Mesothelial cell of epicardium (in vitro differentiated cells): ENCODE measurements at regions not wholly inside any gene's neighbourhood (a gene's known extent, or its start where the extent isn't known, plus 50 kb on each side); places are given as distances from the start of the nearest gene placed in this dataset.

Source experiments
- DNase-seq, 2 experiments: peaks; one replicate each; pipeline ENCODE4 v3.0.0; 2021; ENCODE audit warnings: low spot score in 2 of 2; ENCODE audit not compliant: unreplicated experiment in 2 of 2
- H3K27ac Mint-ChIP-seq: 2 replicates; pipeline ENCODE4 v1.8.0; 2021; ENCODE audit warnings: mixed read lengths
- H3K27me3 Mint-ChIP-seq: 2 replicates; pipeline ENCODE4 v1.8.0; 2021; ENCODE audit warnings: low read depth, mixed read lengths
- H3K36me3 Mint-ChIP-seq: 2 replicates; pipeline ENCODE4 v1.8.0; 2021; ENCODE audit warnings: mixed read lengths
- H3K4me1 Mint-ChIP-seq: 2 replicates; pipeline ENCODE4 v1.8.0; 2021; ENCODE audit warnings: mixed read lengths
- H3K4me3 Mint-ChIP-seq: 2 replicates; pipeline ENCODE4 v1.8.0; 2021; ENCODE audit warnings: mild to moderate bottlenecking, moderate library complexity, mixed read lengths
- H3K9me3 Mint-ChIP-seq: 2 replicates; pipeline ENCODE4 v1.8.0; 2021; ENCODE audit warnings: mixed read lengths
- CTCF ChIP-seq: fragments of 200-600 bp; sonication (generic); IDR thresholded peaks from one replicate; pipeline ENCODE4 v1.5.0; 2021; ENCODE audit warnings: antibody characterized with exemption; ENCODE audit not compliant: unreplicated experiment

GRCh38 chr1:8239306-8240023, 78.4 kb upstream of the SLC45A1 start:
- Mint-ChIP-seq H3K4me1 (peaks cover 25% of the 10 kb centered on the region), H3K27ac (peak overlapping the region; percentile 88), H3K9me3 (peaks cover 6% of the 10 kb centered on the region), H3K36me3 (no peaks in the 10 kb centered on the region), H3K27me3 (no peaks in the 10 kb centered on the region), H3K4me3 (no peak overlapping the region)
- no peak for TF ChIP-seq CTCF
- peak in 1 of 2 experiments; percentile 45 for DNase-seq

GRCh38 chr1:8239039-8239305, 78.9 kb upstream of the SLC45A1 start:
- peak overlapping the region; percentile 88 for H3K27ac Mint-ChIP-seq
- H3K27me3 Mint-ChIP-seq = no peaks in the 10 kb centered on the region
- peaks cover 6% of the 10 kb centered on the region for H3K9me3 Mint-ChIP-seq
- H3K4me3 Mint-ChIP-seq = no peak overlapping the region
- no peak for DNase-seq
- no peaks in the 10 kb centered on the region for H3K36me3 Mint-ChIP-seq
- H3K4me1 Mint-ChIP-seq = peaks cover 25% of the 10 kb centered on the region
- no peak for TF ChIP-seq CTCF

- H3K4me3 Mint-ChIP-seq = no peak overlapping the region
- no peaks in the 10 kb centered on the region for H3K36me3 Mint-ChIP-seq
- no peak for TF ChIP-seq CTCF
- peak overlapping the region; percentile 88 for H3K27ac Mint-ChIP-seq
- DNase-seq = no peak
- peaks cover 25% of the 10 kb centered on the region for H3K4me1 Mint-ChIP-seq
- peaks cover 6% of the 10 kb centered on the region for H3K9me3 Mint-ChIP-seq
- H3K27me3 Mint-ChIP-seq = no peaks in the 10 kb centered on the region
Measured at GRCh38 chr1:8238141-8239038, 79.5 kb upstream of the SLC45A1 start.

- Mint-ChIP-seq H3K4me3 (peak overlapping the region; percentile 10), H3K9me3 (peaks cover 17% of the 10 kb centered on the region), H3K27ac (peak overlapping the region; percentile 79), H3K27me3 (no peaks in the 10 kb centered on the region), H3K4me1 (peaks cover 27% of the 10 kb centered on the region), H3K36me3 (no peaks in the 10 kb centered on the region)
- no peak for TF ChIP-seq CTCF
- no peak for DNase-seq
Measured at GRCh38 chr1:8232036-8232757, 85.7 kb upstream of the SLC45A1 start.

- peaks cover 24% of the 10 kb centered on the region for H3K4me1 Mint-ChIP-seq
- peak overlapping the region; percentile 31 for H3K27ac Mint-ChIP-seq
- no peaks in the 10 kb centered on the region for H3K36me3 Mint-ChIP-seq
- no peaks in the 10 kb centered on the region for H3K27me3 Mint-ChIP-seq
- H3K4me3 Mint-ChIP-seq = no peak overlapping the region
- peaks cover 23% of the 10 kb centered on the region for H3K9me3 Mint-ChIP-seq
- no peak for DNase-seq
- no peak for TF ChIP-seq CTCF
Measured at GRCh38 chr1:8230292-8230621, 87.7 kb upstream of the SLC45A1 start.
